Glutamatergic neuron (in vitro differentiated cells): ENCODE measurements at regions not wholly inside any gene's neighbourhood (a gene's known extent, or its start where the extent isn't known, plus 50 kb on each side); places are given as distances from the start of the nearest gene placed in this dataset.

Experiments used
- DNase-seq: peaks from one replicate; pipeline ENCODE4 v3.0.0; 2022
- H3K27ac Mint-ChIP-seq: one replicate; pipeline ENCODE4 v1.8.0; 2020; ENCODE audit warnings: mild to moderate bottlenecking, mixed read lengths, inconsistent platforms; ENCODE audit not compliant: unreplicated experiment
- H3K27me3 Mint-ChIP-seq: one replicate; pipeline ENCODE4 v1.8.0; 2020; ENCODE audit warnings: mild to moderate bottlenecking, moderate library complexity, mixed read lengths, inconsistent platforms; ENCODE audit not compliant: unreplicated experiment
- H3K36me3 Mint-ChIP-seq: one replicate; pipeline ENCODE4 v1.8.0; 2020; ENCODE audit warnings: mild to moderate bottlenecking, mixed read lengths, inconsistent platforms; ENCODE audit not compliant: unreplicated experiment
- H3K4me1 Mint-ChIP-seq: one replicate; pipeline ENCODE4 v1.8.0; 2020; ENCODE audit warnings: mild to moderate bottlenecking, low read depth, mixed read lengths, inconsistent platforms; ENCODE audit not compliant: unreplicated experiment
- H3K4me3 Mint-ChIP-seq: one replicate; pipeline ENCODE4 v1.8.0; 2020; ENCODE audit warnings: mild to moderate bottlenecking, mixed read lengths, inconsistent platforms; ENCODE audit not compliant: unreplicated experiment
- H3K9me3 Mint-ChIP-seq: one replicate; pipeline ENCODE4 v1.8.0; 2020; ENCODE audit warnings: mild to moderate bottlenecking, moderate library complexity, mixed read lengths, inconsistent platforms; ENCODE audit not compliant: unreplicated experiment
- TF ChIP-seq, protein P1 (sequence below): fragments of 200-600 bp; sonication (generic); IDR thresholded peaks from one replicate; pipeline ENCODE4 v1.5.0; 2021; ENCODE audit not compliant: partially characterized antibody, unreplicated experiment

DNA sequence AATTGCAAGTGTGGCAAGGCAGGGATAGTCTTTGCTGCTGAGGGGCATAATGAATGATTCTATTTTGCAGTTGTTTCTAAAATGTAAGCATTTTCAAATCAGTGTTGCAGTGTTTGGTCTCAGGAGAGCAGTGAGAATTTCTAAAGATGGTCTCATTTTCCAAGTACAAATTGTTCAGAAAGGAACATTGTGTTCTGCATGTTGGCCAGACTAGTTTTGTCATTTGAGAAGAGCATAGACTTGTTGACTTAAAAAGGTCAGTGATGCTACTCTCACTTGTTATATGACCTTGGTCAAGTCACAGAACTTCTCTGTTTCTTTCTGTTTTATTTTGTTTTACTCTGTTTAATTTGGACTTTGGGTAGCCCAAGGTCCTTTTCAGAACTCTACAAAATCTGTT is 344.6 kb downstream of the OSTF1 start:
- H3K4me3 Mint-ChIP-seq: no peak overlapping the region
- H3K4me1 Mint-ChIP-seq: peaks cover 2% of the 10 kb centered on the region
- H3K36me3 Mint-ChIP-seq: no peaks in the 10 kb centered on the region
- H3K9me3 Mint-ChIP-seq: no peaks in the 10 kb centered on the region
- TF ChIP-seq, protein P1, sequence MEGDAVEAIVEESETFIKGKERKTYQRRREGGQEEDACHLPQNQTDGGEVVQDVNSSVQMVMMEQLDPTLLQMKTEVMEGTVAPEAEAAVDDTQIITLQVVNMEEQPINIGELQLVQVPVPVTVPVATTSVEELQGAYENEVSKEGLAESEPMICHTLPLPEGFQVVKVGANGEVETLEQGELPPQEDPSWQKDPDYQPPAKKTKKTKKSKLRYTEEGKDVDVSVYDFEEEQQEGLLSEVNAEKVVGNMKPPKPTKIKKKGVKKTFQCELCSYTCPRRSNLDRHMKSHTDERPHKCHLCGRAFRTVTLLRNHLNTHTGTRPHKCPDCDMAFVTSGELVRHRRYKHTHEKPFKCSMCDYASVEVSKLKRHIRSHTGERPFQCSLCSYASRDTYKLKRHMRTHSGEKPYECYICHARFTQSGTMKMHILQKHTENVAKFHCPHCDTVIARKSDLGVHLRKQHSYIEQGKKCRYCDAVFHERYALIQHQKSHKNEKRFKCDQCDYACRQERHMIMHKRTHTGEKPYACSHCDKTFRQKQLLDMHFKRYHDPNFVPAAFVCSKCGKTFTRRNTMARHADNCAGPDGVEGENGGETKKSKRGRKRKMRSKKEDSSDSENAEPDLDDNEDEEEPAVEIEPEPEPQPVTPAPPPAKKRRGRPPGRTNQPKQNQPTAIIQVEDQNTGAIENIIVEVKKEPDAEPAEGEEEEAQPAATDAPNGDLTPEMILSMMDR: no peak
- no peak overlapping the region for H3K27ac Mint-ChIP-seq
- H3K27me3 Mint-ChIP-seq: no peaks in the 10 kb centered on the region
- DNase-seq: no peak

DNA sequence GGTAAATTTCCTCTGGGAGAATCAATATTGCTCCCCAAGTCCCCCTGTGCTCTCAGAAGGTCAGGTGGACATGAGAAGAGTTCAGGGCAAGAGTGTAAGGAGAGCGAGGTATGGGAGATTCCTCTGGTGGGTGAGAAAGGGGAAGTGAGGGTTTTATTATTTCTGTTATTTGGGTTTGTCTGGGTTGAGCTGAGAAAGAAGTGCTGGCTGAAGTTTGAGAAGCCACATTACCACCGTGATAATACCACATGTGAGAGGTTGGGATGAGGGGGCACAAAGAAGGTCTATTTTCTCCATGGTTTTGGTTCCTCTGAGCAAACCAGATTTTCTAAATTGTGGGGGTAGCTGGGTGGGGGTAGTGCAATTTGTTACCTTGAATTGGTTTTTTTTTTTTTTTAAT is 350.4 kb downstream of the OSTF1 start:
- no peaks in the 10 kb centered on the region for H3K9me3 Mint-ChIP-seq
- no peak overlapping the region for H3K27ac Mint-ChIP-seq

DNA sequence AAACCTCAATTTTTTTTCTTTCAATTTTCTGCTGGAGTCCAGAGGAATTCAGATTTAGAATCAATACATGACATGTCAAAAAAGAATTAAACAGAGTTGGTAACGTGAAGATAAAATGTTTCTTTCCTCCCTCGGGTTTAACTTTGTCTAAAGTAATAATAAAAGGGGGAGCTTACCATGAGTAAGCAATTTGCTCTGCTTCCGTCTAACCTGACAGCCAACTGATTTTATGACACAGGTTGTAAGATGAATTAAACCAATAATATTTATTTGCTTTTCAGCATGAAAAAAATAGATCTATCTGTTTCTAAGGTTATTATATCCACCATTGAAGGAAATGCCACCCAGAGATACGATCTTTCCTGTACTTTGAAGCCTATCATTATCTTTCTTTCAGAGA is 352.6 kb downstream of the OSTF1 start:
- Mint-ChIP-seq H3K27ac (no peak overlapping the region), H3K36me3 (no peaks in the 10 kb centered on the region), H3K27me3 (no peaks in the 10 kb centered on the region), H3K4me3 (no peak overlapping the region), H3K4me1 (no peaks in the 10 kb centered on the region), H3K9me3 (no peaks in the 10 kb centered on the region)
- TF ChIP-seq, protein P1: no peak
- no peak for DNase-seq

More for the DNA sequence above, 350.4 kb downstream of the OSTF1 start:
- no peak for DNase-seq
- no peaks in the 10 kb centered on the region for H3K36me3 Mint-ChIP-seq
- TF ChIP-seq, protein P1: no peak
- H3K4me3 Mint-ChIP-seq: no peak overlapping the region
- no peaks in the 10 kb centered on the region for H3K4me1 Mint-ChIP-seq
- H3K27me3 Mint-ChIP-seq: no peaks in the 10 kb centered on the region

DNA sequence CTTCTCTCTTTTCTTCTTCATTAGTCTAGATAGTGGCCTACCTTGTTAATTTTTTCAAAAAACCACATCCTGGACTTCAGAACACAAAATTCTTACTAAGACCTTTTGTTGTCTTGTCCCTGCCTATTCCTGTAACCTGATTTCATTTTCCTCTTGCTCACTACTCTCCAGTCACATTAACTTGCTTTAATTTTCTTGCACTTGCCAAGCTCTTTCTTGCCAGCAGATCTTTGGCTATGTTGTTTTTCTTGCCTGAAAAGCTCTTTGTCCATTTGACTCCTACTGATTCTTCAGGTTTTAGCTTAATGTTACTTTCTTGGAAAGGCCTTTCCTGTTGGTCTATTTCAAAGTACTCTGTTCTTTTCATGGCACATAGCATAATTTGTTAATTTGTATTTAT is 356.8 kb downstream of the OSTF1 start:
- Mint-ChIP-seq H3K4me1 (no peaks in the 10 kb centered on the region), H3K9me3 (peaks cover 1% of the 10 kb centered on the region), H3K36me3 (no peaks in the 10 kb centered on the region), H3K27ac (no peak overlapping the region), H3K27me3 (no peaks in the 10 kb centered on the region), H3K4me3 (no peak overlapping the region)
- TF ChIP-seq, protein P1: no peak
- DNase-seq: no peak

DNA sequence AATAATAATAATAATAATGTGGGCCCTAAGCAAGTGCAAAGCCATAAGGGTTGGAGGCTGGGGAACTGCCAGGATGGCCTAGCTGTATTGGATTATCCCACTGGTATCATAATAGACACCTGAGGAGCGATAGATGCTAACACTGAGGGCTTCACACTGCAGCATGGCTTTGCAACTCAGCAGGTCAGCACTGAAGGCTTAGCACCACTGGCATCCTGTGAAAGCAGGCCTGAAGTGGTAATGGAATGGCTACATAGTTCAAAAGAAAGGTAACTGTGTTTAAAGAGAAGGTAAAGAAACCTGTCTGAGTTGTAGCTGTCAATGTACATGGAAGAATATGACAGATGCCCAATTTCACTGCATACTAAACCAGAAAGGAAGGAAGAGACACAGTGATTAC is 359.0 kb downstream of the OSTF1 start:
- Mint-ChIP-seq H3K4me3 (no peak overlapping the region), H3K4me1 (no peaks in the 10 kb centered on the region), H3K9me3 (peaks cover 1% of the 10 kb centered on the region), H3K27ac (no peak overlapping the region), H3K27me3 (no peaks in the 10 kb centered on the region), H3K36me3 (no peaks in the 10 kb centered on the region)
- TF ChIP-seq, protein P1: no peak
- no peak for DNase-seq
